GM06990 (cell line): ENCODE measurements at regions not wholly inside any gene's neighbourhood (a gene's known extent, or its start where the extent isn't known, plus 50 kb on each side); places are given as distances from the start of the nearest gene placed in this dataset.

Experiments used
- DNase-seq: peaks from one replicate; pipeline ENCODE4 v3.0.0-alpha.2; 2011; ENCODE audit not compliant: insufficient read length; ENCODE audit errors: extremely low read depth
- H3K27me3 ChIP-seq: replicated peaks from 2 replicates; pipeline ENCODE4 v1.6.0; 2011; ENCODE audit warnings: low read length; ENCODE audit not compliant: control insufficient read depth, insufficient read depth
- H3K36me3 ChIP-seq: 2 replicates; pipeline ENCODE4 v1.5.1; 2011; ENCODE audit warnings: low read length; ENCODE audit not compliant: control insufficient read depth, insufficient read depth
- H3K4me3 ChIP-seq: replicated peaks from 2 replicates; pipeline ENCODE4 v1.5.1; 2011; ENCODE audit warnings: low read depth, mild to moderate bottlenecking, control low read depth, low read length
- TF ChIP-seq, protein P1 (sequence below): IDR thresholded peaks from 2 replicates; pipeline ENCODE4 v1.5.1; 2011; ENCODE audit warnings: low read length, control low read depth, mild to moderate bottlenecking, inconsistent platforms; ENCODE audit not compliant: insufficient read depth, poor library complexity, severe bottlenecking

- no peak for DNase-seq
- TF ChIP-seq, protein P1, sequence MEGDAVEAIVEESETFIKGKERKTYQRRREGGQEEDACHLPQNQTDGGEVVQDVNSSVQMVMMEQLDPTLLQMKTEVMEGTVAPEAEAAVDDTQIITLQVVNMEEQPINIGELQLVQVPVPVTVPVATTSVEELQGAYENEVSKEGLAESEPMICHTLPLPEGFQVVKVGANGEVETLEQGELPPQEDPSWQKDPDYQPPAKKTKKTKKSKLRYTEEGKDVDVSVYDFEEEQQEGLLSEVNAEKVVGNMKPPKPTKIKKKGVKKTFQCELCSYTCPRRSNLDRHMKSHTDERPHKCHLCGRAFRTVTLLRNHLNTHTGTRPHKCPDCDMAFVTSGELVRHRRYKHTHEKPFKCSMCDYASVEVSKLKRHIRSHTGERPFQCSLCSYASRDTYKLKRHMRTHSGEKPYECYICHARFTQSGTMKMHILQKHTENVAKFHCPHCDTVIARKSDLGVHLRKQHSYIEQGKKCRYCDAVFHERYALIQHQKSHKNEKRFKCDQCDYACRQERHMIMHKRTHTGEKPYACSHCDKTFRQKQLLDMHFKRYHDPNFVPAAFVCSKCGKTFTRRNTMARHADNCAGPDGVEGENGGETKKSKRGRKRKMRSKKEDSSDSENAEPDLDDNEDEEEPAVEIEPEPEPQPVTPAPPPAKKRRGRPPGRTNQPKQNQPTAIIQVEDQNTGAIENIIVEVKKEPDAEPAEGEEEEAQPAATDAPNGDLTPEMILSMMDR: no peak
- no peak overlapping the region for H3K4me3 ChIP-seq
- no peaks in the 10 kb centered on the region for H3K36me3 ChIP-seq
- H3K27me3 ChIP-seq: no peaks in the 10 kb centered on the region
These were observed 176.2 kb upstream of the NYAP2 start for GRCh38 chr2:225223301-225223700.

GRCh38 chr2:225207471-225207870 is 165.2 kb upstream of the DOCK10 start:
- Histone ChIP-seq H3K27me3 (no peaks in the 10 kb centered on the region), H3K36me3 (no peaks in the 10 kb centered on the region), H3K4me3 (no peak overlapping the region)
- TF ChIP-seq, protein P1: no peak
- no peak for DNase-seq

- Histone ChIP-seq H3K4me3 (no peak overlapping the region), H3K36me3 (no peaks in the 10 kb centered on the region), H3K27me3 (no peaks in the 10 kb centered on the region)
- TF ChIP-seq, protein P1: no peak
- DNase-seq: no peak
These were observed 164.8 kb upstream of the DOCK10 start for GRCh38 chr2:225207043-225207442.

GRCh38 chr2:225196579-225196978 is 154.3 kb upstream of the DOCK10 start:
- TF ChIP-seq, protein P1: no peak
- H3K27me3 ChIP-seq: no peaks in the 10 kb centered on the region
- H3K36me3 ChIP-seq: no peaks in the 10 kb centered on the region
- DNase-seq: no peak
- no peak overlapping the region for H3K4me3 ChIP-seq

- H3K36me3 ChIP-seq: no peaks in the 10 kb centered on the region
- no peak for DNase-seq
- TF ChIP-seq, protein P1: no peak
These were observed 150.6 kb upstream of the DOCK10 start for GRCh38 chr2:225192869-225193268.

GRCh38 chr2:225190987-225191386 is 148.7 kb upstream of the DOCK10 start:
- DNase-seq: no peak
- Histone ChIP-seq H3K36me3 (no peaks in the 10 kb centered on the region), H3K4me3 (no peak overlapping the region), H3K27me3 (no peaks in the 10 kb centered on the region; the same call in 1 of the 2 replicates)
- TF ChIP-seq, protein P1: no peak

More at GRCh38 chr2:225192869-225193268, 150.6 kb upstream of the DOCK10 start:
- H3K27me3 ChIP-seq: no peaks in the 10 kb centered on the region; the same call in 1 of the 2 replicates
- H3K4me3 ChIP-seq: no peak overlapping the region
